NOMO-1 (cell line): ENCODE measurements at regions not wholly inside any gene's neighbourhood (a gene's known extent, or its start where the extent isn't known, plus 50 kb on each side); places are given as distances from the start of the nearest gene placed in this dataset.
A peak's percentile ranks its signal among the peaks of the same experiment; 100 is the strongest.

Source experiments
- DNase-seq, 2 experiments: peaks; one replicate each; lab custom pipeline; 2025; ENCODE audit not compliant: unreplicated experiment in 2 of 2; lab: John Stamatoyannopoulos, UW

GRCh38 chr1:193634470-193634869 is 448.1 kb upstream of the B3GALT2 start:
- peak; percentile 2 to 7 for DNase-seq

DNA sequence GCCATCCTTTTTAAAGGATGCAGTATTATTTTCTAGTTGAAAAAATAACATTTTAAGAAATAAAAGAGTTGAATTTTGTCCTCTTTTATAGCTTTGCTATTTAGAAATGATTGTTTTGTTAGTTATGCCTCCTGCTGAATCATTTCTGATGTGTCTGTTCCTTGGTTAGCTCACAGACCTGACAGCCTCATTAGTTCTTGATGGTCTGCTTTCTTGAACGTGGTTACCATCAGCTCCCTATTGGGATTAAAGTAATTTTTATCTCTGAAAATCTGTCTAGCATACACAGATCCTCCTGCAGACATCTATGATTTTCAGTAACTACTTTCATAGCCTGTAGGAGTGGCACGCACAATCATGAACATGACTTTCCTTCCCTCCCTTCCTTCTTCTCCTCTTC is 447.6 kb upstream of the B3GALT2 start:
- no peak for DNase-seq

- DNase-seq: no peak
These were observed 446.7 kb upstream of the B3GALT2 start for GRCh38 chr1:193633093-193633492.

- no peak for DNase-seq
These were observed 444.9 kb upstream of the B3GALT2 start for GRCh38 chr1:193631306-193631705.

DNA sequence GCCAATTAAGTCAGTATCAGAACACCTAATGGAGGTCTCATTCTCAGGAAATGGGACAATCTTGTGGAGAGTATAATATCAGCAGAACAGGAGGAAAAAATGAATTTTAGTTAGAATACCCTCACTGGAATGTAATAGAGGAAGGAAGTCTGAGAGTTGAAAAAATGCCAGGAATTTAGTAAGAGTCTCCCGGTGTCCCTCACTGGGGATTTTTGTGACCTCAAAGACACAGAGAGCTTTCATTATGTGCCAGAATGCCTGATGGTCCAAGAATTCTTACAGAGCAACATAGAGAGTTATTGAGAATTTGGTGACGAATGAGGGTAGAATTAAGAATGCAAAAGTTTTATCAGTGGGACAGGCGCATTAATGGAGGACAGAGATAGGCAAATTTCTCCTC is 443.5 kb upstream of the B3GALT2 start:
- no peak for DNase-seq

GRCh38 chr1:193626695-193627094 is 440.3 kb upstream of the B3GALT2 start:
- DNase-seq: no peak

DNA sequence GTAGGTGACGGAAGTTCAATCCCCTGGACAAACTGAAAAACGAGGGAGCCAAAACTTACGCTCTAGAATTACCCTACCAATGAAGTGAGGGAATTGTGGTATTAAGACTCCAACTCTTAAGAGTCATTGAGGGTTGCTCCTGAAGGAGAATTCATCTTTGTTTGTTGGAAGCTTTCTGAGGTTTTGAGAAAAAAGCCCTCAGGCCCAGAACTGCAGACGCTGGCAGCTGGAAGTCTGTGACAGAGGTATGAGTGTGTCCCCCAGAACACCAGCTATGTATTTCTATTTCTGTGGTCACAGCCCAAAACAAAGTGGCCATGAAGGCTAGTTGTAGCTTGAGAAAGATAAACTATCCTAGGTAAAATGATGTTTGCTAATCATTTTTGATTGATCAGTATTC is 438.8 kb upstream of the B3GALT2 start:
- DNase-seq: no peak

- DNase-seq: no peak
These were observed 433.5 kb upstream of the B3GALT2 start for GRCh38 chr1:193619911-193620310.

GRCh38 chr1:193614817-193615216 is 428.4 kb upstream of the B3GALT2 start:
- peak in 1 of 2 experiments; percentile 2 for DNase-seq

- DNase-seq: no peak
These were observed 427.9 kb upstream of the B3GALT2 start for GRCh38 chr1:193614275-193614674.

- DNase-seq: no peak
These were observed 426.6 kb upstream of the B3GALT2 start for GRCh38 chr1:193613041-193613440.

DNA sequence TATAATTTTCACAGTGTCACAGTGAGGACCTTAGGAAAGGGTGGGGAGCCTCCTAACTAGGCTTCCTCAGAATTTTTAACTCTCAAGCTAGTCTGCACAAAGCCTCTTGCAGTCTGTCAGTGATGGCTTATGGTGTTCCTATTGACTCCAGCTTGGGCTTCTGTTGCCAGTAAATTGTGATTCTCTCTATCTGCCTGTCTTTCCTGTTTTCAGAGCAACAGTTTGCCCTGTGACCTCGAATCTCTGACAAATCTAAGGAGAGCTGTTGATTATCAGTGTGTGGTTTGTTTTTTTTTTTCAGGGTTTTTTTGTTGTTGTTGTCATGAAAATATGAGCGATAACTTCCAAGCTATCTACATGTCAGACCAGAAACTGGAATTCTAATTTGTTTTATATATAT is 423.2 kb upstream of the B3GALT2 start:
- no peak for DNase-seq

DNA sequence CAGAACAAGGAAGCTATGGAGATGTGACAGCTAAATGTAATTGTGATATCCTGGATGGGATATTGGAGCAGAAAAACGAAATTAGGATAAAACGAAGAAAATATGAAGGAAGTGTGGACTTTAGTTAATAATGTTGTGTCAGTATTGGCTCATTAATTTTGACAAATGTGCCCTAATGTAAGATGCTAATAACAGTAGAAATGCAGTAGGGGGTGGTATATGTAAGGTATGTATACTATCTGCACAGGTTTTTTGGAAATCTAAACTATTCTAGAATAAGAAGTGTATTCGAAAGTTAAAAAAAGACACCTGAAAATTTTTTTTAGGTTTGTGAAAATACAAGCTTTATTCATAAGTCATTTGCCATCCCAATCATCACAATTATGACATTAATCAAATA is 421.4 kb upstream of the B3GALT2 start:
- DNase-seq: no peak

GRCh38 chr1:193606035-193606434 is 419.6 kb upstream of the B3GALT2 start:
- no peak for DNase-seq

DNA sequence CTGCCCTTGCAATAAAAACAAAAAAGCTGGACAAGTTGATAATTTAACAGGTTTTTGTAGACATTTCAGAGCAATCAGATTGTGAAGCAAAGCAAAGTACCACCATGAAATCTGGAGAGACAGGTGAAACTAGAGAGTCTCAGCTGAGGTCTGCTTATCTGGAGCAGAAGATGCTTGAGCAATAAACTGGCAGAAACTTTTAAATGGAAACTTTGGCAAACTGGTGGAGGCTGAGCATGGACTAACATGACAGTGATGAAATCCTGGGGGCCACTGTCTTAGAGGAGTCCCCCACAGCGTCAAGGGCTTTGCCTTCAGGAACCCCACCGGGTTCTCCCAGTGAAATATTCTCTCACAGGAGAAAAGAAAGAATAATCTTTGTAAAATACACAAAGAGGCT is 416.3 kb upstream of the B3GALT2 start:
- DNase-seq: no peak

- DNase-seq: peak in 1 of 2 experiments; percentile 57
These were observed 406.9 kb upstream of the B3GALT2 start for GRCh38 chr1:193593147-193593885.

DNA sequence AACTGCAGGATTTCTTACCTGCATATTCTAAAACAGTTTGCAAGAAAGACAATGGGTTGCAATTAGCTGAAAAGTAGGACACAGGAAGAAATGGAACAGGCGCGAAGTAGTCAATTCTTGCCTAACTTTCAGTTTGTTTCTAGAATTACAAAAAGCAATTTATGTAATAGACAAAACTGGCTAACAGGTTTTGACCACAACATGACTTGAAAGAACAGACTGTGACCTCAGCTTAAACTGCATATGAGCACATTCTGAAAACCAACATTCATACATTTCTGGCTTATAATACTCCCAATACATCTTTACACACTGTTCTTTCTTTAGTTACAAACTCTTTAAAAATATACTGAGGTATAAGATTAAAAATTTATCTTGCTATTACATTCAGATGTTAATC is 405.9 kb upstream of the B3GALT2 start:
- DNase-seq: peak; percentile 32 to 66

DNA sequence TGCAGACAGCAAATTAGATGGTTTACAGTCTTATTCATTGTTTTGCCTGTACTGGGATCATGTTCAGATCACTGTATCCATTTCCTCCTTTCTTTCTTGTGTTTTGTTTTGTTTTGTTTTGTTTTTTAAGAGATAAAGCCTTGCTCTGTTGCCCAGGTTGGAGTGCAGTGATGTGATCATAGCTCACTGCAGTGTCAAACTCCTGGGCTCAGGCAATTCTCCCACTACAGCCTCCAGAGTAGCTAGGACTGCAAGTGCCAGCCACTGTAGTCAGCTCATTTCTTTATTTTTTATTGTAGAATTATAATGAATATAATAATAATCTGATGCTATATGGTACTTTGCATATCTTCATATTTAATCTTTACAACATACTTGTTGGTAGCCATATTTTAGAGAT is 403.7 kb upstream of the B3GALT2 start:
- DNase-seq: no peak

- DNase-seq: no peak
These were observed 403.2 kb upstream of the B3GALT2 start for GRCh38 chr1:193589597-193590040.

DNA sequence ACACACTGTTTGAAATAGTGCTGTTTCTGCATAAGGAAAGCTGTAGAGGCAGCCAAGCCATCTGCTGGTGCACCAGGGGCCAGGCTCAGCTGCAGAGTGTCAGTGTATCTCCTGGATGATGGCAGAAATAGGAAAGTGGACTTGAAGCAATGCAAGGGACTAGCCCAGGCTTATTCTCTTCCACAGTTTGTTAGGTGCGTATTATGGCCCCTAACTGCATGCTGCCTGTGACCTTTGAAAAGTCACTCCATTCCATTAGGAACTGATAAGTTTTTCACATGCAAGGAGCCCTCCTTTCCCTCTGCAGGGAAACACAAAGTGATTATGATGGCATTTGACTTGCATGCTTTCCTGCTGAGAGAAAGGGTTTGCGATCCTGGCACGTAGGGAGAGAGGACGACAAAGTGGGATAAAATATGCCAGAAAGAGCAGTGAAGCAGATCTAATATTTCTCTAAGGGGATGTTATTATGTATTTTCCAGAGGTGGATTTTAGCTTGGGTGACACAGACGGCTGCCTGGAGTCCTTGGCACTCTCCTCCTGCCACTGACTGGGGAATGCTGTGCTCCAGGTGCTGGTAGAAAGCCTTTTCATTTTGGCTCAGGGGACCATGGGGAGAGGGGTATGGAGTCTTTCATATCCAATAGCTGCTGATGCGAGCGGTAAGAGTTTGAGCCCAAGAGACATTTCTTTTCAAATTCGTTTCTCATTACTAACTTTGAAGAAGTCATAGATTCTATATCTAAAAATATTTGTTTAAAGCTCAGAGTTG is 402.1 kb upstream of the B3GALT2 start:
- DNase-seq: no peak

DNA sequence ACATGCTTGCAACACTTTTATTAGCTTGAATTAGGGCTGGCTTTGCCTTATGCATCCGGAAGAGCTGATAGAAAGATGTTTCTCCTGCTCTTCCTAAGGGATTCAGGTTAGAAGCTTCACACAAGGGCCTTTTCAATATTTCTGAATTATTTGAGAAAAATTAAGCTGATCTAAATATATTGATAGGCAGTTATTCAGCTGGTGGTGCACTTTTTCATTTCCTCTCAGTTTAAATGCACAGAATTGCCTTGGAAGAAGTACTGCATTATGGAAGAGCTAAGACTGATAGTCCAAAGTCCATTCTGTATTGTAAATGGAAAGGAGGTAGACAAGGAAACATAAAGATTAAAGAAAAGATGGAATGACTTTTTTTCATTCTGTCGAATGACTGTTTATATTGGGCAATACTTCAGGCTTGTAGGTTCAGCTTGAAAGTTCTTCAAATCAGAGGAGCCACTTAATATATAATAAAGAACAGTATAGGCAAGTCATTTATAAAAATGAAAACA is 398.4 kb upstream of the B3GALT2 start:
- DNase-seq: no peak

DNA sequence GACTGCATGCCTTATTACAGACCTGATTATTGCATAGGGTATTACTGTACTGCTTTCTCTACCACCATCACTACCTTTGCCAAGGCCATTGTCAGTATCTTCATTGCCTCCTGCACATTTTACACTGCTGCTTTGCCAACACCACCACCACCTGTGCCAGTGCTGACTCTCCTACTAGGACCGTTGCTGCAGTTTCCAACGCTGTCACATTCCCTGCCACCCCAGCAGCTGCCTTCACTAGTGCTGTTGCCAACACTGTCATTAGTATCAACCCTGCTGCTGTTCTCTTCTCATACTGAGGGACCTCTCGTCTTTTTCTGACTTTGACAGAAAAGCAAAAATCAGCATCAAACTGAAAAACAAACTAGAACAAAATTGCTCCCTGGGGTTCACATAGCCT is 394.9 kb upstream of the B3GALT2 start:
- no peak for DNase-seq
